K562 (cell line): ENCODE measurements at regions not wholly inside any gene's neighbourhood (a gene's known extent, or its start where the extent isn't known, plus 50 kb on each side); places are given as distances from the start of the nearest gene placed in this dataset.

ENCODE experiments used
- CTCF ChIP-seq, 3 experiments: IDR thresholded peaks in 2 of 3; conservative IDR thresholded peaks in 1 of 3; 2 replicates each; pipeline ENCODE4 v1.5.1; 2011 to 2012; ENCODE audit warnings: low read length in 3 of 3, mild to moderate bottlenecking in 3 of 3, control low read depth in 2 of 3, improper control_type of control experiment in 1 of 3, inconsistent platforms in 1 of 3, low read depth in 1 of 3, mixed read lengths in 1 of 3, moderate library complexity in 1 of 3; ENCODE audit not compliant: insufficient read depth in 2 of 3
- GATA2 ChIP-seq: sonication (generic); formaldehyde crosslinking; IDR thresholded peaks from 2 replicates; pipeline ENCODE4 v1.4.0; 2020; ENCODE audit warnings: mild to moderate bottlenecking, missing genetic modification reagents
- POLR2AphosphoS5 ChIP-seq: IDR thresholded peaks from 2 replicates; pipeline ENCODE4 v1.6.1; 2011; ENCODE audit warnings: mild to moderate bottlenecking, low read depth, low read length, moderate library complexity; ENCODE audit not compliant: control insufficient read depth, insufficient read depth
- PRPF4 ChIP-seq: fragments of 200-400 bp; formaldehyde crosslinking; IDR thresholded peaks from one replicate; pipeline ENCODE4 v1.6.1; 2017; ENCODE audit warnings: low read length, low read depth, mild to moderate bottlenecking; ENCODE audit not compliant: insufficient read depth, poor library complexity, severe bottlenecking
- SMAD3 ChIP-seq: fragments of 450-650 bp; formaldehyde crosslinking; conservative IDR thresholded peaks from 2 replicates; pipeline ENCODE4 v1.4.0; 2020; ENCODE audit warnings: mild to moderate bottlenecking
- STAG1 ChIP-seq: sonication (generic); formaldehyde crosslinking; IDR thresholded peaks from 2 replicates; pipeline ENCODE4 v1.5.0; 2020; ENCODE audit warnings: missing genetic modification reagents, borderline replicate concordance
- TEAD4 ChIP-seq, 2 experiments: sonication (generic) in 1 of 2; formaldehyde crosslinking in 1 of 2; IDR thresholded peaks; 2 replicates each; pipeline versions ENCODE4 v1.6.1 to v1.8.0; 2012 to 2022; ENCODE audit warnings: borderline replicate concordance in 1 of 2, inconsistent platforms in 1 of 2, low read length in 1 of 2, mild to moderate bottlenecking in 1 of 2, missing genetic modification reagents in 1 of 2
- TRIM28 ChIP-seq: fragments of 450-650 bp; IDR thresholded peaks from 2 replicates; pipeline ENCODE4 v1.6.1; 2017
- ZBTB8A ChIP-seq: fragments of 450-650 bp; IDR thresholded peaks from 2 replicates; pipeline ENCODE4 v1.6.1; 2018; ENCODE audit warnings: mild to moderate bottlenecking, moderate library complexity; ENCODE audit not compliant: partially characterized antibody
- ZNF121 ChIP-seq: sonication (generic); formaldehyde crosslinking; conservative IDR thresholded peaks from 2 replicates; pipeline ENCODE4 v1.8.0; 2022; ENCODE audit warnings: missing genetic modification reagents
- ZNF23 ChIP-seq: fragments of 250-450 bp; sonication (Bioruptor Pico); IDR thresholded peaks from 2 replicates; pipeline ENCODE4 v1.4.0; 2020; ENCODE audit warnings: mild to moderate bottlenecking
- ZNF449 ChIP-seq: fragments of 250-450 bp; sonication (Bioruptor Pico); IDR thresholded peaks from 2 replicates; pipeline ENCODE4 v1.8.0; 2022; ENCODE audit warnings: moderate library complexity, mild to moderate bottlenecking, inconsistent platforms

GRCh38 chr11:127268932-127269331 is 268.4 kb upstream of the KIRREL3 start:
- TF ChIP-seq TRIM28: no peak
- TF ChIP-seq GATA2 (CRISPR knock-in tag): no peak
- TF ChIP-seq SMAD3: no peak
- TF ChIP-seq ZNF449: no peak
- TF ChIP-seq ZBTB8A: no peak
- no peak for TF ChIP-seq POLR2AphosphoS5
- no peak for TF ChIP-seq STAG1 (CRISPR knock-in tag)
- no peak for TF ChIP-seq CTCF (IDR thresholded peaks at IDR 0.05 in 2 of 3, conservative IDR thresholded peaks at IDR 0.05 in 1 of 3; ENCODE audit: insufficient read depth in 2 of 3, low read depth in 1 of 3, low read length in 3 of 3)
- no peak for TF ChIP-seq ZNF23 (CRISPR knock-in tag)
- TF ChIP-seq PRPF4: no peak
- no peak for TF ChIP-seq ZNF121
- no peak for TF ChIP-seq TEAD4 (IDR thresholded peaks at IDR 0.05; ENCODE audit: low read length)
- TF ChIP-seq TEAD4 (CRISPR knock-in tag; IDR thresholded peaks at IDR 0.05; ENCODE audit: borderline replicate concordance): no peak
